Calu3 (cell line): ENCODE measurements at regions not wholly inside any gene's neighbourhood (a gene's known extent, or its start where the extent isn't known, plus 50 kb on each side); places are given as distances from the start of the nearest gene placed in this dataset.

ENCODE experiments used
- BruUV-seq: library from RNA; stranded (reverse); fragments of 400-500 nt; replicated peaks from 2 replicates; lab custom pipeline; 2021; lab: Mats Ljungman, UMichigan
- CTCF ChIA-PET: fragments of 300-600 bp; sonication (Branson Sonifier 250); formaldehyde crosslinking; loops from one replicate; lab custom pipeline; 2022; ENCODE audit warnings: antibody characterized with exemption; lab: Charles Lee
- DNase-seq: peaks from one replicate; pipeline ENCODE4 v3.0.0; 2022
- H3K27ac Mint-ChIP-seq: one replicate; pipeline ENCODE4 v1.8.0; 2022; ENCODE audit warnings: mixed read lengths; ENCODE audit not compliant: unreplicated experiment
- H3K27me3 Mint-ChIP-seq: one replicate; pipeline ENCODE4 v1.8.0; 2022; ENCODE audit warnings: mixed read lengths; ENCODE audit not compliant: unreplicated experiment
- H3K36me3 Mint-ChIP-seq: one replicate; pipeline ENCODE4 v1.8.0; 2022; ENCODE audit warnings: mild to moderate bottlenecking, moderate library complexity, mixed read lengths; ENCODE audit not compliant: insufficient read depth, unreplicated experiment
- H3K4me1 Mint-ChIP-seq: one replicate; pipeline ENCODE4 v1.8.0; 2022; ENCODE audit warnings: mild to moderate bottlenecking, low read depth, mixed read lengths; ENCODE audit not compliant: unreplicated experiment
- H3K4me3 Mint-ChIP-seq: one replicate; pipeline ENCODE4 v1.8.0; 2022; ENCODE audit warnings: mild to moderate bottlenecking, low read depth, moderate library complexity, mixed read lengths; ENCODE audit not compliant: unreplicated experiment
- H3K9me3 Mint-ChIP-seq: one replicate; pipeline ENCODE4 v1.8.0; 2022; ENCODE audit warnings: low read depth, mixed read lengths; ENCODE audit not compliant: unreplicated experiment
- CTCF ChIP-seq: fragments of 200-600 bp; IDR thresholded peaks from one replicate; pipeline ENCODE4 v1.8.0; 2022; ENCODE audit warnings: antibody characterized with exemption; ENCODE audit not compliant: unreplicated experiment
- intact Hi-C: fragments of 100-400 bp; cut with micrococcal nuclease; formaldehyde crosslinking; loops from one replicate; pipeline ENCODE4 v1.10.0; 2022; ENCODE audit not compliant: unreplicated experiment

- no peaks in the 10 kb centered on the region for H3K36me3 Mint-ChIP-seq
- intact Hi-C loops = no loop called here
- H3K9me3 Mint-ChIP-seq = peaks cover 12% of the 10 kb centered on the region
- no peak overlapping the region for H3K27ac Mint-ChIP-seq
- H3K4me1 Mint-ChIP-seq = no peaks in the 10 kb centered on the region
- CTCF ChIA-PET = interaction anchor here (0.8 kb wide), 1 partner anchor 1283 kb away, joined by 3 read pairs; no protein-coding TSS in a partner anchor
- no peaks in the 10 kb centered on the region for H3K27me3 Mint-ChIP-seq
- DNase-seq = no peak
- no TSS peak for BruUV-seq
- no peak overlapping the region for H3K4me3 Mint-ChIP-seq
- TF ChIP-seq CTCF = no peak
Measured at GRCh38 chr3:161999846-162000245, 503.2 kb downstream of the OTOL1 start.

- DNase-seq = no peak
- intact Hi-C loops = no loop called here
- BruUV-seq = no TSS peak
- Mint-ChIP-seq H3K4me1 (no peaks in the 10 kb centered on the region), H3K27me3 (no peaks in the 10 kb centered on the region), H3K27ac (no peak overlapping the region), H3K36me3 (no peaks in the 10 kb centered on the region), H3K4me3 (no peak overlapping the region), H3K9me3 (peaks cover 3% of the 10 kb centered on the region)
- CTCF ChIA-PET = no interaction called here
- no peak for TF ChIP-seq CTCF
Measured at GRCh38 chr3:162007722-162008121, 511.1 kb downstream of the OTOL1 start.

GRCh38 chr3:162012633-162013032, 516.0 kb downstream of the OTOL1 start:
- Mint-ChIP-seq H3K9me3 (peaks cover 3% of the 10 kb centered on the region), H3K36me3 (no peaks in the 10 kb centered on the region), H3K27me3 (no peaks in the 10 kb centered on the region), H3K4me1 (no peaks in the 10 kb centered on the region), H3K27ac (no peak overlapping the region), H3K4me3 (no peak overlapping the region)
- DNase-seq = no peak
- intact Hi-C loops = loop anchor here (5.0 kb wide), 1 partner anchor 160 kb away; no protein-coding TSS in a partner anchor
- no TSS peak for BruUV-seq
- CTCF ChIA-PET = interaction anchor here (0.6 kb wide), 1 partner anchor 1981 kb away, joined by 5 read pairs; no protein-coding TSS in a partner anchor
- TF ChIP-seq CTCF = no peak

- H3K27me3 Mint-ChIP-seq = no peaks in the 10 kb centered on the region
- no peak overlapping the region for H3K4me3 Mint-ChIP-seq
- H3K27ac Mint-ChIP-seq = no peak overlapping the region
- no TSS peak for BruUV-seq
- H3K9me3 Mint-ChIP-seq = no peaks in the 10 kb centered on the region
- no peak for DNase-seq
- intact Hi-C loops = loop anchor here (5.0 kb wide), 1 partner anchor 162 kb away; no protein-coding TSS in a partner anchor
- H3K36me3 Mint-ChIP-seq = no peaks in the 10 kb centered on the region
- no peaks in the 10 kb centered on the region for H3K4me1 Mint-ChIP-seq
- CTCF ChIA-PET = interaction anchor here (0.5 kb wide), 1 partner anchor 60 kb away, joined by 5 read pairs; no protein-coding TSS in a partner anchor
- no peak for TF ChIP-seq CTCF
Measured at GRCh38 chr3:162014284-162014683, 517.7 kb downstream of the OTOL1 start.
